Adrenal gland (tissue), 9 donors: ENCODE measurements at regions not wholly inside any gene's neighbourhood (a gene's known extent, or its start where the extent isn't known, plus 50 kb on each side); places are given as distances from the start of the nearest gene placed in this dataset.

Experiments
- DNase-seq, 7 donors: peaks; one replicate each; pipeline ENCODE4 v3.0.0-alpha.2; 2019 to 2020
- H3K27ac ChIP-seq, 5 donors: fragments of 200-600 bp; sonication (generic) in 4 of 5; 1 replicate in 3 of 5; 2 replicates in 2 of 5; pipeline versions ENCODE4 v1.5.1 to v1.8.0; 2016 to 2020; ENCODE audit warnings: mild to moderate bottlenecking in 1 of 5
- H3K27me3 ChIP-seq: fragments of 200-600 bp; 2 replicates; pipeline ENCODE4 v1.8.0; 2021
- H3K36me3 ChIP-seq, 2 donors: fragments of 200-600 bp; replicated peaks in 1 of 2; 1 replicate in 1 of 2; 2 replicates in 1 of 2; pipeline versions ENCODE4 v1.5.1 to v1.8.0; 2018 to 2022
- H3K4me1 ChIP-seq, 2 donors: fragments of 200-600 bp; replicated peaks in 1 of 2; 1 replicate in 1 of 2; 2 replicates in 1 of 2; pipeline versions ENCODE4 v1.5.1 to v1.8.0; 2018 to 2021
- H3K4me3 ChIP-seq, 4 donors: fragments of 200-600 bp; sonication (generic) in 3 of 4; one replicate each; pipeline ENCODE4 v1.5.1; 2016 to 2018
- H3K9me3 ChIP-seq, 3 donors: fragments of 200-600 bp; sonication (generic) in 1 of 3; replicated peaks in 1 of 3; 1 replicate in 2 of 3; 2 replicates in 1 of 3; pipeline versions ENCODE4 v1.5.1 to v1.8.0; 2016 to 2021
- POLR2A ChIP-seq, 2 donors: fragments of 450-650 bp; IDR thresholded peaks; one replicate each; pipeline ENCODE4 v1.6.1; 2017; ENCODE audit warnings: antibody characterized with exemption in 2 of 2, mild to moderate bottlenecking in 2 of 2, moderate library complexity in 1 of 2
- WGBS, 4 donors: extraction: QIAGEN DNeasy Blood & Tissue Kit in 2 of 4; methylation state at CpG; one replicate each; pipeline versions ENCODE4 v1.1.5 to v1.1.7; 2013 to 2017; 5-methylcytosine and 5-hydroxymethylcytosine counted together
- intact Hi-C, 2 donors: fragments of 100-400 bp; cut with DNase I; formaldehyde crosslinking; loops; one replicate each; pipeline versions ENCODE4 v1.14.1 to v1.15.0; 2022 to 2023
- TF ChIP-seq, protein P1 (sequence below), 6 experiments: fragments of 450-650 bp in 4 of 6; fragments of 200-600 bp in 2 of 6; sonication (generic) in 1 of 6; IDR thresholded peaks; 1 replicate in 5 of 6; 2 replicates in 1 of 6; pipeline versions ENCODE4 v1.5.1 to v1.8.0; 2016 to 2021; ENCODE audit warnings: antibody characterized with exemption in 6 of 6, mild to moderate bottlenecking in 2 of 6, moderate library complexity in 1 of 6
- donor health status: healthy with polysubstance abuse.
- donor health status: Bipolar disorder and iron deficiency.
- donor health status: DM: yes; HTN: yes; CAD: no.
- donor health status: DM: no; HTN: no; CAD: no.
- donor health status: DM: no; HTN: no; CAD: no.

DNA sequence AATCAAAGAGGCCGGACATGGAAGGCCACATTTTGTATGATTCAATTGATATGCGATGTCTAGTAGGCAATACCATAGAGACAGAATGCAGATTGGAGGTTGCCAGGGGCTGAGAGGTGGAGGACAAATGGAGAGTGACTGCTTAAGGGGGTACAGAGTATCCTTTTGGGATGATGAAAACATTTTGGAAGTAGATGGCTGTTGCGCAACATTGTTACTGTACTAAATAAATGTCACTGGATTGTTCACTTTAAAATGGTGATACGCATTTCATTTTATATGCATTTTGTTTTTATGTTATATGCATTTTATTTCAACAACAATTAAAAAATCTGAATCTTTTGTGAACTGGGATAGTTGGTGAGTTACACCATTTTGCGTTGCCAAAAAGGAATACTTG, 99.7 kb upstream of the AGBL1 start:
- no peaks in the 10 kb centered on the region for H3K9me3 ChIP-seq
- H3K4me1 ChIP-seq, result no peaks in the 10 kb centered on the region
- H3K27ac ChIP-seq, result no peak overlapping the region
- intact Hi-C loops, result no loop called here
- H3K4me3 ChIP-seq, result no peak overlapping the region
- H3K36me3 ChIP-seq, result no peaks in the 10 kb centered on the region
- no peak for DNase-seq
- TF ChIP-seq, protein P1, sequence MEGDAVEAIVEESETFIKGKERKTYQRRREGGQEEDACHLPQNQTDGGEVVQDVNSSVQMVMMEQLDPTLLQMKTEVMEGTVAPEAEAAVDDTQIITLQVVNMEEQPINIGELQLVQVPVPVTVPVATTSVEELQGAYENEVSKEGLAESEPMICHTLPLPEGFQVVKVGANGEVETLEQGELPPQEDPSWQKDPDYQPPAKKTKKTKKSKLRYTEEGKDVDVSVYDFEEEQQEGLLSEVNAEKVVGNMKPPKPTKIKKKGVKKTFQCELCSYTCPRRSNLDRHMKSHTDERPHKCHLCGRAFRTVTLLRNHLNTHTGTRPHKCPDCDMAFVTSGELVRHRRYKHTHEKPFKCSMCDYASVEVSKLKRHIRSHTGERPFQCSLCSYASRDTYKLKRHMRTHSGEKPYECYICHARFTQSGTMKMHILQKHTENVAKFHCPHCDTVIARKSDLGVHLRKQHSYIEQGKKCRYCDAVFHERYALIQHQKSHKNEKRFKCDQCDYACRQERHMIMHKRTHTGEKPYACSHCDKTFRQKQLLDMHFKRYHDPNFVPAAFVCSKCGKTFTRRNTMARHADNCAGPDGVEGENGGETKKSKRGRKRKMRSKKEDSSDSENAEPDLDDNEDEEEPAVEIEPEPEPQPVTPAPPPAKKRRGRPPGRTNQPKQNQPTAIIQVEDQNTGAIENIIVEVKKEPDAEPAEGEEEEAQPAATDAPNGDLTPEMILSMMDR (IDR thresholded peaks at IDR 0.05), result no peak
- no peak for TF ChIP-seq POLR2A (IDR thresholded peaks at IDR 0.05)
- WGBS, 4 donors, result 90 to 96% (median 92%) methylated on average over 5 of the region's 5 CpGs
- peaks cover 8% of the 10 kb centered on the region for H3K27me3 ChIP-seq

DNA sequence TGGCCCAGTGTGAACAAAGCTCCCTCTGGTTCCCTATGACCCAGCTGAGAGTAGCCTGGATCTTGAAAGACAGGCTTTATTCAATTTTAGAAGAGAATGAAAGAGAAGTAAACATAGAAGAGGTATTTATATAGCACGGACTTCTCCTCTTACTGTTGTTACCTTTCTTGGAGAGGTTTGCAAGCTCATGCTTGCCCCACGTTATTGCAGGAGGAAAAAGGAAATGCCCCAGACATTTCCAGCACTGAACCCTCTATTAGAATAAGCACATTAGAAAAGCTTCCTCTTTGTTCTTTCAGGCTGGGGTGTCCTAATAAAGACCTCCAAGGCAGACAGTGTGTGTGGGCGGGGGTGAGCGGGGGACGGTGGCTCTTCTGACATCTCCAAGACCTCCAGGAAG, 98.7 kb upstream of the AGBL1 start:
- peaks cover 8% of the 10 kb centered on the region for H3K27me3 ChIP-seq
- H3K36me3 ChIP-seq, result no peaks in the 10 kb centered on the region
- TF ChIP-seq, protein P1 (IDR thresholded peaks at IDR 0.05), result no peak
- TF ChIP-seq POLR2A (IDR thresholded peaks at IDR 0.05), result no peak
- intact Hi-C loops, result no loop called here
- no peak overlapping the region for H3K4me3 ChIP-seq
- H3K27ac ChIP-seq, result no peak overlapping the region
- no peak for DNase-seq
- H3K9me3 ChIP-seq, result no peaks in the 10 kb centered on the region
- no peaks in the 10 kb centered on the region for H3K4me1 ChIP-seq
- WGBS, 4 donors, result 66 to 83% (median 71%) methylated on average over 5 of the region's 5 CpGs

DNA sequence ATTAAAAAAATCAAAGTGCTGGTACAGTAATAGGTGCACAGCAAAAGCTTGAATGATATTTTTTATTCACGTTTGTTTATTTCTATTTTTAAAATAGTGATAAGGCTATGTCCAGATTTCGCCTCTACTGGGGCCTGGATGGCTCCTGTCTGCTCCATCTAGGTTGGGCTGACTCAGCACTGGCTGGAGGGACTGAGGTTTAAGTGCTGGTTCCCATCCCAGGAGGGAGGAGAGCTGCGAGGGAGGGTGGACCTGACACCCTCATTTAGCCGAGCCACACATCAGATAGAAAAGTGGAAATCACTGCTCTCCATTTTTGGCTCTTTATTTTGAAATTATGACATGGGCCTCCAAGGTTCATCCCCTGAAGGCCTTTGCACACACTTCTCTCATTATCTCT, 95.4 kb upstream of the AGBL1 start:
- Histone ChIP-seq H3K27me3 (peaks cover 3% of the 10 kb centered on the region), H3K9me3 (no peaks in the 10 kb centered on the region), H3K4me1 (no peaks in the 10 kb centered on the region), H3K36me3 (no peaks in the 10 kb centered on the region), H3K4me3 (no peak overlapping the region), H3K27ac (no peak overlapping the region)
- DNase-seq, result no peak
- TF ChIP-seq, protein P1 (IDR thresholded peaks at IDR 0.05), result no peak
- no peak for TF ChIP-seq POLR2A (IDR thresholded peaks at IDR 0.05)
- WGBS, 4 donors, result 47 to 54% (median 48%) methylated on average over 4 of the region's 4 CpGs
- intact Hi-C loops, result no loop called here

DNA sequence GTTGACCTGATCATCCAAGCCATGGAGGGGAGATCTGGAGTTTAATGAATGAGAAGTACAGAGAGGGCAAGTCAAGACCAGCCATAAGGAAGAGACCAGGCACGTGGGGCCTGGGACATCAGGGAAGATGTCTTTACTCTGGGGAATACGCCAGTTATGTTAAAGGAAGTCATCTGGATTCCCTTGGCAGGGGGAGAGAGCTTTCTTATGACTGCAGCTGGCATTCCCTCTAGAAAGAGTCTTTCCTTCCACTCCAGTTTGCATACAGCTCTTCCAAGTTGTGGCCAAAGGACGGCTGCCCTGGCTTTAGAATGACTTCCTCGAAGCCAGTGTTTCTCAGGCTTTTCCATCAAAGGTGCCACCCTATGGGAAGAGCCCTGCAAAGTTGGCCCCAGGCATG, 93.6 kb upstream of the AGBL1 start:
- 73 to 78% (median 77%) methylated on average over 4 of the region's 4 CpGs for WGBS, 4 donors
- Histone ChIP-seq H3K36me3 (no peaks in the 10 kb centered on the region), H3K4me3 (no peak overlapping the region), H3K27ac (no peak overlapping the region), H3K27me3 (no peaks in the 10 kb centered on the region), H3K9me3 (no peaks in the 10 kb centered on the region), H3K4me1 (no peaks in the 10 kb centered on the region)
- no peak for DNase-seq
- TF ChIP-seq POLR2A (IDR thresholded peaks at IDR 0.05), result no peak
- TF ChIP-seq, protein P1 (IDR thresholded peaks at IDR 0.05), result no peak
- intact Hi-C loops, result no loop called here
